Liver (tissue), 8 donors: ENCODE measurements at regions not wholly inside any gene's neighbourhood (a gene's known extent, or its start where the extent isn't known, plus 50 kb on each side); places are given as distances from the start of the nearest gene placed in this dataset.
"Not testable (repeated sequence)": the region's sequence is repeated elsewhere in the genome, so short reads cannot be mapped to it uniquely, and the experiment has no call there.

Experiments
- DNase-seq: peaks from one replicate; pipeline ENCODE4 v3.0.0-alpha.2; 2017; ENCODE audit warnings: low spot score
- H3K27ac ChIP-seq, 2 donors: one replicate each; pipeline ENCODE4 v1.7.0; 2013; ENCODE audit warnings: inconsistent platforms in 2 of 2, low read length in 2 of 2, control low read depth in 1 of 2, low read depth in 1 of 2, mild to moderate bottlenecking in 1 of 2
- H3K27me3 ChIP-seq, 4 donors: one replicate each; pipeline versions ENCODE4 v1.6.1 to v1.7.0; 2013; ENCODE audit warnings: low read length in 3 of 4, inconsistent platforms in 1 of 4, mild to moderate bottlenecking in 1 of 4, moderate library complexity in 1 of 4; ENCODE audit not compliant: control insufficient read depth in 4 of 4, insufficient read depth in 4 of 4
- H3K36me3 ChIP-seq, 4 donors: one replicate each; pipeline versions ENCODE4 v1.6.1 to v1.7.0; 2013; ENCODE audit warnings: low read length in 3 of 4, mild to moderate bottlenecking in 3 of 4, low read depth in 1 of 4, moderate library complexity in 1 of 4; ENCODE audit not compliant: control insufficient read depth in 4 of 4, insufficient read depth in 3 of 4
- H3K4me1 ChIP-seq, 4 donors: one replicate each; pipeline versions ENCODE4 v1.6.1 to v1.7.0; 2013; ENCODE audit warnings: low read length in 3 of 4, mild to moderate bottlenecking in 3 of 4, moderate library complexity in 1 of 4; ENCODE audit not compliant: control insufficient read depth in 4 of 4, insufficient read depth in 4 of 4
- H3K4me3 ChIP-seq, 3 donors: one replicate each; pipeline versions ENCODE4 v1.6.1 to v1.7.0; 2013; ENCODE audit warnings: low read length in 3 of 3, control low read depth in 1 of 3, low read depth in 1 of 3, mild to moderate bottlenecking in 1 of 3
- H3K9ac ChIP-seq, 2 donors: one replicate each; pipeline ENCODE4 v1.7.0; 2013; ENCODE audit warnings: low read length in 2 of 2, mild to moderate bottlenecking in 2 of 2, moderate library complexity in 2 of 2, control low read depth in 1 of 2, low read depth in 1 of 2
- H3K9me3 ChIP-seq, 4 donors: one replicate each; pipeline versions ENCODE4 v1.6.1 to v1.7.0; 2013; ENCODE audit warnings: low read length in 3 of 4; ENCODE audit not compliant: control insufficient read depth in 4 of 4
- ATF3 ChIP-seq: IDR thresholded peaks from 2 replicates; pipeline ENCODE4 v1.6.1; 2016; ENCODE audit warnings: antibody characterized with exemption
- CTCF ChIP-seq: fragments of 150-350 bp; IDR thresholded peaks from 2 replicates; pipeline ENCODE4 v1.5.1; 2017; ENCODE audit warnings: improper control_type of control experiment, low read depth, low read length; ENCODE audit not compliant: missing input control
- EGR1 ChIP-seq, 2 donors: IDR thresholded peaks; 2 replicates each; pipeline ENCODE4 v1.6.1; 2016 to 2018; ENCODE audit warnings: antibody characterized with exemption in 2 of 2, low read depth in 2 of 2
- FOXA1 ChIP-seq: IDR thresholded peaks from 2 replicates; pipeline ENCODE4 v1.6.1; 2016; ENCODE audit warnings: antibody characterized with exemption
- GABPA ChIP-seq, 2 donors: IDR thresholded peaks in 1 of 2; conservative IDR thresholded peaks in 1 of 2; 2 replicates each; pipeline ENCODE4 v1.6.1; 2016; ENCODE audit warnings: antibody characterized with exemption in 2 of 2, mild to moderate bottlenecking in 1 of 2, moderate library complexity in 1 of 2
- HNF4G ChIP-seq: IDR thresholded peaks from 2 replicates; pipeline ENCODE4 v1.6.1; 2016; ENCODE audit warnings: antibody characterized with exemption
- JUND ChIP-seq, 2 donors: IDR thresholded peaks; 2 replicates each; pipeline ENCODE4 v1.6.1; 2016; ENCODE audit warnings: antibody characterized with exemption in 2 of 2
- MAX ChIP-seq: IDR thresholded peaks from 2 replicates; pipeline ENCODE4 v1.6.1; 2016; ENCODE audit warnings: antibody characterized with exemption
- NR2F2 ChIP-seq: IDR thresholded peaks from 2 replicates; pipeline ENCODE4 v1.6.1; 2016; ENCODE audit warnings: antibody characterized with exemption
- RAD21 ChIP-seq, 2 donors: IDR thresholded peaks; 2 replicates each; pipeline ENCODE4 v1.6.1; 2016; ENCODE audit warnings: antibody characterized with exemption in 2 of 2, mild to moderate bottlenecking in 2 of 2
- REST ChIP-seq: IDR thresholded peaks from 2 replicates; pipeline ENCODE4 v1.6.1; 2016; ENCODE audit warnings: antibody characterized with exemption, mild to moderate bottlenecking
- RXRA ChIP-seq, 2 donors: IDR thresholded peaks; 2 replicates each; pipeline ENCODE4 v1.6.1; 2017 to 2018; ENCODE audit warnings: antibody characterized with exemption in 2 of 2, mild to moderate bottlenecking in 1 of 2
- SP1 ChIP-seq: IDR thresholded peaks from 2 replicates; pipeline ENCODE4 v1.6.1; 2018; ENCODE audit warnings: antibody characterized with exemption, mild to moderate bottlenecking
- TAF1 ChIP-seq: conservative IDR thresholded peaks from 2 replicates; pipeline ENCODE4 v1.6.1; 2016; ENCODE audit warnings: antibody characterized with exemption, mild to moderate bottlenecking
- YY1 ChIP-seq: IDR thresholded peaks from 2 replicates; pipeline ENCODE4 v1.6.1; 2016; ENCODE audit warnings: antibody characterized with exemption, mild to moderate bottlenecking
- WGBS: extraction: QIAGEN DNeasy Blood & Tissue Kit; methylation state at CpG from one replicate; pipeline ENCODE4 v1.1.7; 2013; 5-methylcytosine and 5-hydroxymethylcytosine counted together
- donor health status: healthy.
- donor health status: healthy.
- donor health status: healthy.
- donor health status: healthy.
- donor health status: healthy.

GRCh38 chr7:51847461-51848134 is 531.0 kb upstream of the COBL start:
- peak; percentile 30 for TF ChIP-seq REST
- no peak for TF ChIP-seq TAF1
- H3K27me3 ChIP-seq, result no peaks in the 10 kb centered on the region
- peaks cover 0 to 10% (median under 1%) of the 10 kb centered on the region in 4 donors for H3K9me3 ChIP-seq

DNA sequence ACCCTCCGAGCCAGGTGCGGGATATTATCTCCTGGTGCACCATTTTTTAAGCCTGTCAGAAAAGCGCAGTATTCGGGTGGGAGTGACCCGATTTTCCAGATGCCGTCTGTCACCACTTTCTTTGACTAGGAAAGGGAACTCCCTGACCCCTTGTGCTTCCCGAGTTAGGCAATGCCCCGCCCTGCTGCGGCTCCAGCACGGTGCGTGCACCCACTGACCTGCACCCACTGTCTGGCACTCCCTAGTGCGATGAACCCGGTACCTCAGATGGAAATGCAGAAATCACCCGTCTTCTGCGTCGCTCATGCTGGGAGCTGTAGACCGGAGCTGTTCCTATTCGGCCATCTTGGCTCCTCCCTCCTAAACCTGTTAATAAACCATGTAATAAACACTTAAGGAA is 522.5 kb upstream of the COBL start:
- not testable (repeated sequence) for H3K36me3 ChIP-seq, H3K4me3 ChIP-seq, H3K27me3 ChIP-seq, H3K9ac ChIP-seq, H3K4me1 ChIP-seq, H3K9me3 ChIP-seq, H3K27ac ChIP-seq, DNase-seq
- 84% methylated on average over 18 of the region's 18 CpGs for WGBS

More at GRCh38 chr7:51847461-51848134, 531.0 kb upstream of the COBL start:
- DNase-seq, result no peak
- no peaks in the 10 kb centered on the region for H3K4me1 ChIP-seq
- WGBS, result 25% methylated on average over 7 of the region's 7 CpGs
- no peaks in the 10 kb centered on the region for H3K36me3 ChIP-seq
- H3K9ac ChIP-seq, result no peak overlapping the region
- H3K27ac ChIP-seq, result no peak overlapping the region
- H3K4me3 ChIP-seq, result no peak overlapping the region

DNA sequence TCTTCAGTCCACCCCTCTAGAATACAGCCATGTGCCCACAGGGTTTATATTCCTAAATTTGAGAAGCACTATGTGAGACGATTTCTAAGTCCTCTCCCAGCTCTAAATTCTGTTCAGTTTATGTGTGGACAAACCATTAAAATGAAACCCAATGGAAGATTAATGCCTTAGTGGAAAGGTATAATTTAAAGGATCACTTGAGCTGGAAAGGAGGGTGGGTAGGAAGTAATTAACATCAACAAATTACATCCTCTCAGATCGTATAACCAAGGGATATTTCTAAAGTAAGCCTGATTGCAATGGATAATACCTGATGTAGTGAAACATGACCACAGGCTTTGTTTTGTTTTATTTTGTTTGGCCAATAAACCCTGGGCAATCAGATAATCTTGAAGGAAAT is 511.0 kb upstream of the COBL start:
- Histone ChIP-seq H3K9me3 (peaks cover 0 to 5% (median 1%) of the 10 kb centered on the region in 4 donors), H3K4me3 (no peak overlapping the region), H3K27me3 (no peaks in the 10 kb centered on the region), H3K9ac (no peak overlapping the region), H3K36me3 (no peaks in the 10 kb centered on the region), H3K27ac (no peak overlapping the region), H3K4me1 (no peaks in the 10 kb centered on the region)
- 45% methylated on average over 2 of the region's 2 CpGs for WGBS
- no peak for TF ChIP-seq CTCF
- no peak for TF ChIP-seq RAD21 (IDR thresholded peaks at IDR 0.05)
- TF ChIP-seq HNF4G, result no peak
- no peak for TF ChIP-seq SP1
- no peak for DNase-seq

DNA sequence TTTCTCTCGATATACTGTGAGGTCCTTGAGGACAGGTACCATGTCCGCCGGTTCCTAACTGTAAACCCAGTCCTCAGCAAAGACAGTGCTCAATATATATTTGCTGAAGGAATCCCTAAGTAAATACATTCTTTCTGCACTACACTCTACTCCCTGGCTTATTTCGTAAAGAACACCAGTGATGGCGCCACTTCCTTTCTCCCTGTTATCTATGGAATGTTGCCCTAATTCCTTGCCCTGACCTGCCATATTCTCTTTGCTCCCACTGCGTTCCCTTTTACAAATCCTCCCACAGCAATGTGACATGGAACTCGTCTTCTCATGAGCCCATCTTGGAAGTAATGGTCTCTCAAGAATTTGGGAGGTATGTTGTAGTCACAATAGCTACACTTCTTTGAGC is 507.4 kb upstream of the COBL start:
- peaks cover 0 to 2% (median 0%) of the 10 kb centered on the region in 4 donors for H3K9me3 ChIP-seq
- no peaks in the 10 kb centered on the region for H3K4me1 ChIP-seq
- no peaks in the 10 kb centered on the region for H3K27me3 ChIP-seq
- no peak overlapping the region for H3K27ac ChIP-seq
- DNase-seq, result no peak
- H3K4me3 ChIP-seq, result no peak overlapping the region
- H3K36me3 ChIP-seq, result no peaks in the 10 kb centered on the region
- 72% methylated on average over 7 of the region's 7 CpGs for WGBS
- no peak overlapping the region for H3K9ac ChIP-seq
- TF ChIP-seq JUND (IDR thresholded peaks at IDR 0.05) (no peak), MAX (no peak), YY1 (no peak), RXRA (IDR thresholded peaks at IDR 0.05) (no peak), FOXA1 (no peak), REST (no peak), EGR1 (IDR thresholded peaks at IDR 0.05; ENCODE audit: low read depth in 2 of 2) (no peak), RAD21 (IDR thresholded peaks at IDR 0.05) (no peak), ATF3 (no peak), GABPA (IDR thresholded peaks at IDR 0.05 in 1 of 2, conservative IDR thresholded peaks at IDR 0.05 in 1 of 2) (no peak), NR2F2 (no peak)
